Esophagus squamous epithelium (tissue), 4 donors: ENCODE measurements at regions not wholly inside any gene's neighbourhood (a gene's known extent, or its start where the extent isn't known, plus 50 kb on each side); places are given as distances from the start of the nearest gene placed in this dataset.

ENCODE experiments used
- POLR2A ChIP-seq, 4 donors: fragments of 450-650 bp; IDR thresholded peaks; one replicate each; pipeline ENCODE4 v1.6.1; 2017; ENCODE audit warnings: antibody characterized with exemption in 4 of 4, mild to moderate bottlenecking in 4 of 4, moderate library complexity in 3 of 4
- TF ChIP-seq, protein P1 (sequence below), 6 experiments: fragments of 450-650 bp in 4 of 6; fragments of 200-600 bp in 2 of 6; sonication (generic) in 2 of 6; IDR thresholded peaks; one replicate each; pipeline ENCODE4 v1.5.1; 2016 to 2019; ENCODE audit warnings: antibody characterized with exemption in 6 of 6, mild to moderate bottlenecking in 4 of 6, moderate library complexity in 4 of 6

DNA sequence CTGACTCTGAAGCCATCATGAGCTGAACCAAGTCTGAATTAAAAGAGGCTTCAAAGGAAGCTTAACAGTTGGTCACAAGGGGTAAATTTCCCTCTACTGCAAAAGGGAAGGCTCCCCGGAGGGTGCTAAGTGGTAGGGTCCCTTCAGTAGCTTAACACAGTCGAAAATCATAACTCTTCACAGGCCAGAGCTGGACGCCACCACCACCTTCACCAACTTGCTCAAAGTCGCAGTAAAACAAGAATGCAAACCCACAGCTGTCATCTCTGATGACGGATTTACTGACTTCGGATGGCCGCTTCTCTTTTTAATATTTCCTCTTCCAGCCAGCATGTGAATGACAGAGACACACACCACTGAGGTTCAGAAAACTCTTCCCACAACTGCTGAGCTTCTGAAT lies 144.7 kb upstream of the FBXL4 start:
- TF ChIP-seq, protein P1, sequence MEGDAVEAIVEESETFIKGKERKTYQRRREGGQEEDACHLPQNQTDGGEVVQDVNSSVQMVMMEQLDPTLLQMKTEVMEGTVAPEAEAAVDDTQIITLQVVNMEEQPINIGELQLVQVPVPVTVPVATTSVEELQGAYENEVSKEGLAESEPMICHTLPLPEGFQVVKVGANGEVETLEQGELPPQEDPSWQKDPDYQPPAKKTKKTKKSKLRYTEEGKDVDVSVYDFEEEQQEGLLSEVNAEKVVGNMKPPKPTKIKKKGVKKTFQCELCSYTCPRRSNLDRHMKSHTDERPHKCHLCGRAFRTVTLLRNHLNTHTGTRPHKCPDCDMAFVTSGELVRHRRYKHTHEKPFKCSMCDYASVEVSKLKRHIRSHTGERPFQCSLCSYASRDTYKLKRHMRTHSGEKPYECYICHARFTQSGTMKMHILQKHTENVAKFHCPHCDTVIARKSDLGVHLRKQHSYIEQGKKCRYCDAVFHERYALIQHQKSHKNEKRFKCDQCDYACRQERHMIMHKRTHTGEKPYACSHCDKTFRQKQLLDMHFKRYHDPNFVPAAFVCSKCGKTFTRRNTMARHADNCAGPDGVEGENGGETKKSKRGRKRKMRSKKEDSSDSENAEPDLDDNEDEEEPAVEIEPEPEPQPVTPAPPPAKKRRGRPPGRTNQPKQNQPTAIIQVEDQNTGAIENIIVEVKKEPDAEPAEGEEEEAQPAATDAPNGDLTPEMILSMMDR (IDR thresholded peaks at IDR 0.05): no peak
- no peak for TF ChIP-seq POLR2A (IDR thresholded peaks at IDR 0.05)
